GM12872 (cell line): ENCODE measurements at regions not wholly inside any gene's neighbourhood (a gene's known extent, or its start where the extent isn't known, plus 50 kb on each side); places are given as distances from the start of the nearest gene placed in this dataset.

Experiments used
- CTCF ChIP-seq: IDR thresholded peaks from 3 replicates; pipeline ENCODE4 v1.5.1; 2011; ENCODE audit warnings: low read depth, mild to moderate bottlenecking, low read length, moderate library complexity; ENCODE audit not compliant: insufficient read depth

GRCh38 chr2:109710505-109711229, 83.4 kb upstream of the RGPD5 start:
- no peak for TF ChIP-seq CTCF

DNA sequence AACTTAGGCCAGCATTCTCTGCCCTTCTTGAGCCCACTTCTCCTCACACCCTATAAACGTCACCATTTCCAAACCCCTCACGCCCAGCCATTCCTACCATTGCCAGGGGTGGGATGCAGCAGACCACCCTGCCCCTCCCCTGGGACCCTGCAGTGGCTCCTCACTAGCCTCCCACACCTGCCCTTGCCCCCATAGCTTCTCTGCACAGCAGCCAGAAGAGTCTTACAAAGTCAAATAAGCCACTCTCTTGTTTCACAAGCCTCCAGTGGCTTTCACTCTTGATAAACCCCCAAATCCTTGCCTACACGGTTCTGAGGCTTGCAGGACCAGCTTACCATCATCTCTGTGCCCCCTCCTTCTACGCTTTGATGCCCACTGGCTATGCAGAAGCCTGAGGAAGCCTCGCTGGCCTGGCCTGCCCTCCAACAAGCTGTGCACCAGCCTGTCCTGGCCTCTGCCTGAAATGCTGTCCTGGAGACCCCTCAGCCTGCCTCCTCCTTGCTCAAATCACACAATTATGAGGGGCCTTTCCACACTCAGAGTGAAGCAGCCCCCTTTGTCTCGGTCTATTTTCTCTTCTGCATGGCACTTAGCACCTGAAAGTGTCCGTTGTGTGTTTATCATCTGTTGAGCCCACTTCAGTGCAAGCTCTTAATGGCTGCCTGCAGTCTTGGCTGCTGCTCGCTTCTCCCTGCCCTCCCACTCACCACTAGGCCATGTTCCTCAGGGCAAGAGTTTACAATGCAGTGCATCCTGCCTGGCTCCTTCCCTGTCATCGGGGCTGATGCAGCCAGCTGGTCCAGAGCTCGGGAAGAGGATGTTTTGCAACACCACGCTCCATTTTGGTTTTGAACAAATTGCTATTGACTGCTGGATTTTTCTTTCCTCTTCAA, 82.6 kb upstream of the RGPD5 start:
- no peak for TF ChIP-seq CTCF

DNA sequence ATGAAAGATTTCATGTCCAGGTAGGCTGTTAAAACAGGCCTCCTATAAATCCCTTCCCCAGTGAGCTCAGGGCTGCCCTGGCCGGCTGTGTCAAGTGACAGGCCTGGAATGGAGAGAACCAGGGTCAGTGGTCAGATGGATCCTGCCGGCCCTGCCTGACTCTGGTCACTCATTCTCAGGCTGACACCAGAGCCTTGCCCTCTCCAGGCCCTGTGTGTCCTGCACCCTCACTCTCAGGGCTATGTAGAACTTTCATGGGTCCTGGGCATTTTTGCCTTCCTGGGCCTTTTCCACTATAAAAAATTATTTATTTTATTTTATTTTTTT, 82.0 kb upstream of the RGPD5 start:
- TF ChIP-seq CTCF, result no peak

DNA sequence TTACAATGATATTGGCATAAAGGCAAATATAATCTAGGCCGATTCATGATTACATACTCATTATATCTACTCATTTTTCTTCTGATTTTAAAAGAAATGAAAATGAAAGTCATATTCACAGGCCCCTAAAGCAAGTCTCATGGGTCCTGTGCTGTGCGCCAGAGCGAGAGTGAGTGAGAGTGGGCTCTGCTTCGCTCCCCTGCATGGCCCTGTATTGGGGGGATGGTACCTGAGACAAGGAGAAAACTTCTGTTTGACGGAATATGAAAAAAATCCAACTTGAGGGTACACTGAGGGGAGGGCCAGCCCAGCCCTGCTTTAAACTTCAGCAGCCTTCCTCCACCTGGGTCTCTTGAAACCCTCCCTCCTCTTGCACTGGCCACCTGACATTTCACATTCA, 81.4 kb upstream of the RGPD5 start:
- no peak for TF ChIP-seq CTCF

- TF ChIP-seq CTCF, result no peak
Observed at GRCh38 chr2:109715313-109715805, 78.7 kb upstream of the RGPD5 start.

DNA sequence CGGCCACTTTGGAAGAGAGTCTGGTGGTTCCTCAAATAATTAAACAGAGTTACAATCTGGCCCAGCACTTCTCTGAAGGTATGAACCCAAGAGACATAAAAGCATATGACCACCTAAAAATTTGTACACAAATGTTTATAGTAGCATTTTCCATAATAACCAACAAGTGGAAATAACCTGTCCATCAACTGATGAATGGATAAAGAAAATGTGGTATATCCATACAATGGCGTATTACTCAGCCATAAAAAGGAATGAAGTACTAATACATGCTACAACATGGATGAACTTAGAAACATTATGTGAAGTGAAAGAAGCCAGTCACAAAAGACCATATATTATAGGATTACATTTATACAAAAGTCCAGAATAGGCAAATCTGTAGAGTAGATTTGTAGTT, 76.0 kb upstream of the RGPD5 start:
- TF ChIP-seq CTCF, result no peak

- no peak for TF ChIP-seq CTCF
Observed at GRCh38 chr2:109719871-109720270, 74.2 kb upstream of the RGPD5 start.
